ENCODE measurements at regions not wholly inside any gene's neighbourhood (a gene's known extent, or its start where the extent isn't known, plus 50 kb on each side); places are given as distances from the start of the nearest gene placed in this dataset.
"Not testable (repeated sequence)": the region's sequence is repeated elsewhere in the genome, so short reads cannot be mapped to it uniquely, and the experiment has no call there.

- TF ChIP-seq ZNF274 (IDR thresholded peaks at IDR 0.05; ENCODE audit: low read depth, low read length) = no peak
- no peak overlapping the region for H3K4me3 ChIP-seq (ENCODE audit: low read length)
These were observed 55.0 kb downstream of the FOXA2 start for GRCh38 chr20:22529150-22530019.

- no peak for TF ChIP-seq ZNF274 (IDR thresholded peaks at IDR 0.05; ENCODE audit: low read depth, low read length)
- H3K4me3 ChIP-seq (ENCODE audit: low read length) = no peak overlapping the region
These were observed 57.8 kb downstream of the FOXA2 start for GRCh38 chr20:22526512-22527012.

- TF ChIP-seq ZNF274 (IDR thresholded peaks at IDR 0.05; ENCODE audit: low read depth, low read length) = no peak
- H3K4me3 ChIP-seq (ENCODE audit: low read length) = no peak overlapping the region
These were observed 58.6 kb downstream of the FOXA2 start for GRCh38 chr20:22525821-22526220.

DNA sequence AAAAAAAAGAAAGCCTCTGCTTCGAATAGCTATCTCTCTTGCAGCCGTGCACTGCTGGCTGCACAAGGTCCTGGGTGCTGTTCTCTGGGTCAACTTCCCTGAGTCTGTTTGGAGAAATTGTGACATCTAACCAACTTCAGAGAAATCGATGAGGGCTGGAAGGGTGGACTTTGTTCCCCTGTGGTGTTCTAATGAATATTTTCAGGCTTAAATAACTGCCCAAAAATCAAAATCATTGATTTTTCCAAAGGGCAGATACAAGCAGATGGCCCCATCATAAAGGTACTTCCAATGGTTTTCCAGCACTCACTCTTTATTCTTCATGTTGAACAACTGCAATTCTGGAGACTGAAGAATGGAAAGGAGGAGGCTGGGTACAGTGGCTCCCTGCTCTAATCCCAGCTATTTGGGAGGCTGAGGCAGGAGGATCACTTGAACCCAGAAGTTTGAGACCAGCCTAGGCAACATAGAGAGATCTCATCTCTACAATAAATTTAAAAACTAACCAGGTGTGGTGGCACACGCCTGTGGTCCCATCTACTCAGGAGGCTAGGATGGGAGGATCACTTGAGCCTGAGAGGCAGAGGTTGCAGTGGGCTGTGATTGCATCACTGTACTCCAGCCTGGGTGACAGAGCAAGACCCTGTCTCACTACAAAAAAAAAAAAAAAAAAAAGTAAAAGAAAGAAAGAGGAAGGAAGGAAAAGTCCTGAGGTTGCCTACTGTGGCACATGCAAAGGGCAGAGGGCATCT is 59.1 kb downstream of the FOXA2 start:
- no peak overlapping the region for H3K4me3 ChIP-seq (ENCODE audit: low read length)
- TF ChIP-seq ZNF274 (IDR thresholded peaks at IDR 0.05; ENCODE audit: low read depth, low read length) = no peak

DNA sequence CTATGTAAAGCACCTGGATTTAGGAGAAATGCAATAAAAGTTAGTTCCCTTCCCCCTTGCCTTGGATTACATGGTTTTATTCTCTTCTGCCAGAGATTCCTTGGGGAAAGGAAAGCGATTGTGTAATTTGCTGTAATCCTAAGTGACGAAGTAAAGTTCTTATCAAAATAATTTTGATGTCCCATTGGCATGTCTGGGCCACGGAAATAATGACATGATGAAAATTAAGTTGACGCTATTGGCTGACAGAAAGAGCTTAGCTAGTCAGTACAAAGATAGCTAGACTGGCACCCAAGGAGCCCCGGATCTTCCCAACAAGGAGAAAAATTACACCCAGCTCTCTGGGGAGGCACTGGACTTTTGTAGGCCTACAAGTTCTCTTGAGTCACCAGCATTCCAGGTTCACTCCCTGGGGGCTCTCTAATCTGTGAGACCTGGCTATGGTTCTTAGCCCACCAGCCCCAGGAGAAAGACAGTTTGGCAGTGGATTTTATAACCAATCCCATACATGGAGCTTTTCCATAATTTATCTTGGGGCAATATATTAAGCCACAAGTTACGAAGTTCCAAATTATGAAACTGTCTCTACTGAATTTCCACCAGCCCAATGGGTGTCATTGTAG is 59.9 kb downstream of the FOXA2 start:
- H3K4me3 ChIP-seq (ENCODE audit: low read length) = no peak overlapping the region

DNA sequence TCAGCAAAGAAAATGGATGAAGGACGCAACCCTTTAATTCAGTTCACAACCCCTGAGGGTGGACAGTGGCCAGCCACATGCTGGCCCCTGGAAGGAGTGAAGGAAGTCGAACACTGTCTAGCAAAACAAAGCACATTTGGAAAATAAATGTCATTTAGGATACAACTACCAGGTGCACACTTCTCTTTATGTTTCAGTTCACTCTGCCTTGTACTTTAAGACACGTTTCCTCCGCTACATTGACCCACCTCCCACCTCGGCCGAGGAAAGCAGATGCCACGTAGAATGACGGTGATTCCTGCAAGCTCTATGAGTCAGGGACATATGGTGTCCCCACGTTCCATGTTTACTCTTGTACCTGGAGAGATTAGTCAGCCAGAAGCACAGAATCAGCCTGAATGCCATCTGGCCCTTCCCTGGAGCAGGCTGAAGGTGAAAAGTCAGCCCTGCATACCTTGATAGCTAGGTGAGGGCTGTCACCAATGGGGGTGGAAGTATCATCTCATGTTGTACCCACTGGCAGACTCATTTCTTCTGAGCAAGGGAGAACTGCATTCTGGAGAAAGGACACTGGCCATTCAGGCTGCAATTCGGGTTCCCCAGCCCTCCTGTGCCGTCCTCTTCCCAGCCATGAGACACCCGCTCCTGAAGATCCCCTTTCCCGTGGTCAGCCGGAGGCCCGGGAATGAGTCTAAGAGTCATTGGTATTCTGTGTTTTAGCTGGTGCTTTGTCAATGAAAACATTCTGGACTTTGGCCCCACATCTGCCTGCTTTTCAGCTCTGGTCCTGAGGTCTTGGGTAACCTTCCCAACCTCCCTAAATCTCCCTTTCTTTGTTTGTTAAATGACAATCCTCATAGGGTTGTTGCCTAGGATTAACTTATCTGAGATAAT is 60.6 kb downstream of the FOXA2 start:
- TF ChIP-seq ZNF274 (IDR thresholded peaks at IDR 0.05; ENCODE audit: low read depth, low read length) = no peak
- H3K4me3 ChIP-seq (ENCODE audit: low read length) = no peak overlapping the region

More for the DNA sequence above, 59.9 kb downstream of the FOXA2 start:
- no peak for TF ChIP-seq ZNF274 (IDR thresholded peaks at IDR 0.05; ENCODE audit: low read depth, low read length)

DNA sequence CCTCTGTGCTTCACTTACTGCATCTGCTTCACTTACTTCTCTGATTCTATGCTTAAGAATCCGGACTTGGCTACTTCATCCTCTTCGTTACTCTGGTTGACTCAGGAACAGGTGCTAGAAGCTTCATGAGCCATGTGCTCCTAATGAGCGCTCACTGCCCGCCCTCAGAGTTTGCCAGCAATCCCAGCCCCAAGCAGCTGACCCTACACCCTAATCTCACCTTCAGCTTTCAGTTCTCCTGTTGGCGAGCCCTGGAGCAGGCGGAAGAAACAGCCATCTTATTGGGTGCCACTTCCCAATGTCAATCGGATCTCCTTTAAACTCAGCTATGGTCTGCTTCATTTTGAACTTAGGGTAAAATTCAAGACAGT is 61.3 kb downstream of the FOXA2 start:
- TF ChIP-seq ZNF274 (IDR thresholded peaks at IDR 0.05; ENCODE audit: low read depth, low read length) = no peak
- no peak overlapping the region for H3K4me3 ChIP-seq (ENCODE audit: low read length)

DNA sequence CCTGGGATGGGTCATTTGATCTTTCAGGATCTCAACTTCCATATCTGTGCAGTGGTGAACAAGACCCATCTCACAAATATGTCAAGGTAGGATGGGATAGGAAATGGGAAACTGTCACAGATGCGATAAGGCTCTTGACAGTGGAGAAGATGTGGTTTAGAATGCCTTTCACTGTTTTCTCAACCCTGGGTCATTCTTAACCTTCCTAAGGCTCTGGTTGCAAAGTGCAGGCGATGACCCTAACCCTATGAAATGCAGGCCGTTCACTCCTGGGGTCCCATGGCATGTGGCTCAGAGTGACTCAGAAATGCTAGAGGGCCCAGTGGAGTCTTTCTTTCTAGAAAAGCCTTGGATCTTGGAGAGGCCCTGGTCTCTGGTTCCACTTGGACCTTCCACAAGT is 61.7 kb downstream of the FOXA2 start:
- H3K4me3 ChIP-seq (ENCODE audit: low read length) = no peak overlapping the region
- no peak for TF ChIP-seq ZNF274 (IDR thresholded peaks at IDR 0.05; ENCODE audit: low read depth, low read length)

DNA sequence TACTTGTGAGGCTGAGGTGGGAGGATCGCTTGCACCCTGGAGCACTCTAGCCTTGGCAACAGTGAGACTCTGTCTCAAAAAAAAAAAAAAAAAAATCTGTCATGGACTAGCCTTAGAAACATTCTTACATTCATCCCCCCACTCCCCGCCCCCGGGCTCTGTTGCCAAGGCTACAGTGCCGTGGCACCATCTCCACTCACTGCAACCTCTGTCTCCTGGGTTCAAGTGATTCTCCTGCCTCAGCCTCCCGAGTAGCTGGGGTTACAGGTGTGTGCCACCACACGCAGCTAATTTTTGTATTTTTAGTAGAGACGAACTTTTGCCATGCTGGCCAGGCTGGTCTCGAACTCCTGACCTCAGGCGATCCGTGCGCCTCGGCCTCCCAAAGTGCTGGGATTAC is 62.4 kb downstream of the FOXA2 start:
- not testable (repeated sequence) for H3K4me3 ChIP-seq (ENCODE audit: low read length)

DNA sequence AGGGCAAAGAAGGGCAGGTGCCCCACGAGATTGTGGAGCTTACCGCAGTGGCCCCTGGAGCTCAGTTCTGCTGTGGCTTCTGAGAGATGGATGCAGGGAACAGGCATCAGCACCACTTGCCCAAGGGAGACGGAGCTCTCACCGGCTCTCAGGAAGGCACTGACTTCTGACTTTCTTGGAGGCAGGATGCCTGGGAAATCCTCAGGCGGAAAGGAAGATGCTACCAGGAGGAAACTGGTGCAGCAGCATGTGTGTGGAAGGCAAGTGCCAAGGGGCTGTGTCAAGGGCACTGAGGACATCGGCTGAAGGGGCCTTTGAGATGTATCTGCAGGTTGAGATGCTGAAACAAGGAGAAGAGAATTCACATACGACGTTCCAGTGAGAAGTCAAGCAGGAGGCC is 64.0 kb downstream of the FOXA2 start:
- no peak overlapping the region for H3K4me3 ChIP-seq (ENCODE audit: low read length)
- no peak for TF ChIP-seq ZNF274 (IDR thresholded peaks at IDR 0.05; ENCODE audit: low read depth, low read length)

GRCh38 chr20:22515264-22515663 is 69.1 kb downstream of the FOXA2 start:
- no peak for TF ChIP-seq ZNF274 (IDR thresholded peaks at IDR 0.05; ENCODE audit: low read depth, low read length)
- no peak overlapping the region for H3K4me3 ChIP-seq (ENCODE audit: low read length)

DNA sequence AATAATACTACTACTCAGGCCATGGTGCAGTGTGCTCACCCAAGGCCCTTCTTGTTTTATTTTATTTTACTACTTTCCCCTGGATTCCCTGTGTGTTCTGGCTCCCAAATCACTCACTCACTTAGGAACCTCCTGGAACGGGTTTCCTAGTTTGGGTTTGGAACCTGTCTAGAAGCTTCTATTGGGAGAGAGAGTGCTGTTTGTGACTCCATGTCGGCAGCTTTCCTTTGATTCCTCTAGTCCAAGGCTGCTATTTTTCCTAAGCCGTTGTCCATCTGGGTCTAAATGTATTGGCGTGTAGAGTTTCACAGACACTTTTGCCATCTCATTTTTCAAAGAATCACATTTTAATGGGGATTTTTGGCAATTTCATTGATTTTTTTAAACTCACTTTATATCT is 70.8 kb downstream of the FOXA2 start:
- no peak for TF ChIP-seq ZNF274 (IDR thresholded peaks at IDR 0.05; ENCODE audit: low read depth, low read length)
- no peak overlapping the region for H3K4me3 ChIP-seq (ENCODE audit: low read length)

DNA sequence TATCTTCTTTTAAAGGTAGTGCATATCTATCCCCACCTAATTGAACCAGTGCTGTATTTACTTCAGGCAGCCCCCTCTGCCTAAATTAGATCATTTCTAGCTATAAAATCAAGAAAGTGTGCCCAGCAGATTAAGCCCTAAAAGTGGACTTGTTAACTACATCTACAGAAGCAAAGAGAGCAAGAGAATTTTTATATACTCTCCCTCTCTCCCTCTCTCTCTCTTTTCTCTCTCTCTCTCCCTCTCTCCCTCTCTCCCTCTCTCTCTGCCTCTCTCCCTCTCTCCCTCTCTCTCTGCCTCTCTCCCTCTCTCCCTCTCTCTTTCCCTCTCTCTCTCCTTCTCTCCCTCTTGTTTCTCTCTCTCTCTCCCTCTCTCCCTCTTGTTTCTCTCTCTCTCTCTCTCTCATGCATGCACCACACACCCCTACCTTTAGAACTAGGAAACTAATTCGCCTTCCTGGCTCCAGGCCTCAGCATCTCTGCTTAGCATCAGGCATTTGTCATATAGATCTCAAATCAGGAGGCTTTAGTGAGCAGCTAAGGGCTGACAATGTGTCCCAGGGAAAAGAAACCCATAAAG is 71.4 kb downstream of the FOXA2 start:
- no peak overlapping the region for H3K4me3 ChIP-seq (ENCODE audit: low read length)
- no peak for TF ChIP-seq ZNF274 (IDR thresholded peaks at IDR 0.05; ENCODE audit: low read depth, low read length)
